GM23338 (cell line): ENCODE measurements at regions not wholly inside any gene's neighbourhood (a gene's known extent, or its start where the extent isn't known, plus 50 kb on each side); places are given as distances from the start of the nearest gene placed in this dataset.

Experiments
- ATAC-seq: fragments of 200-7000 bp; cut with Tn5 transposase; 3 replicates; pipeline ENCODE4 v1.9.1; 2020
- DNase-seq: peaks from one replicate; pipeline ENCODE4 v3.0.0-alpha.2; 2015; ENCODE audit warnings: low spot score
- H2AFZ ChIP-seq: fragments of 200-600 bp; sonication (generic); 2 replicates; pipeline ENCODE4 v1.8.0; 2016; ENCODE audit warnings: antibody characterized with exemption, mild to moderate bottlenecking, moderate library complexity
- H3F3A ChIP-seq: fragments of 200-600 bp; sonication (generic); replicated peaks from 2 replicates; pipeline ENCODE4 v1.8.0; 2017; ENCODE audit warnings: antibody characterized with exemption, mixed run types, low read depth
- H3K27ac ChIP-seq: fragments of 200-600 bp; sonication (generic); 2 replicates; pipeline ENCODE4 v1.6.1; 2016; ENCODE audit warnings: low read depth
- H3K27me3 ChIP-seq: fragments of 200-600 bp; sonication (generic); 2 replicates; pipeline ENCODE4 v1.8.0; 2016; ENCODE audit warnings: mild to moderate bottlenecking, mixed run types, moderate library complexity; ENCODE audit not compliant: insufficient read depth
- H3K36me3 ChIP-seq: fragments of 200-600 bp; sonication (generic); 2 replicates; pipeline ENCODE4 v1.8.0; 2016; ENCODE audit warnings: mild to moderate bottlenecking; ENCODE audit not compliant: insufficient read depth
- H3K4me1 ChIP-seq: fragments of 200-600 bp; sonication (generic); 2 replicates; pipeline ENCODE4 v1.8.0; 2016; ENCODE audit warnings: mild to moderate bottlenecking, moderate library complexity; ENCODE audit not compliant: insufficient read depth
- H3K4me2 ChIP-seq: fragments of 200-600 bp; sonication (generic); 2 replicates; pipeline ENCODE4 v1.7.1; 2017; ENCODE audit warnings: mixed run types
- H3K4me3 ChIP-seq: fragments of 200-600 bp; sonication (generic); 2 replicates; pipeline ENCODE4 v1.6.1; 2016; ENCODE audit warnings: mixed run types
- H3K79me2 ChIP-seq: fragments of 200-600 bp; sonication (generic); replicated peaks from 2 replicates; pipeline ENCODE4 v1.8.0; 2017; ENCODE audit warnings: mild to moderate bottlenecking; ENCODE audit not compliant: insufficient read depth
- H3K9me2 ChIP-seq: fragments of 200-600 bp; sonication (generic); 2 replicates; pipeline ENCODE4 v1.8.0; 2017; ENCODE audit not compliant: insufficient read depth
- H4K20me1 ChIP-seq: fragments of 200-600 bp; sonication (generic); replicated peaks from 2 replicates; pipeline ENCODE4 v1.8.0; 2017; ENCODE audit warnings: mild to moderate bottlenecking; ENCODE audit not compliant: insufficient read depth
- H3K27ac Mint-ChIP-seq: 2 replicates; pipeline ENCODE4 v1.8.0; 2020; ENCODE audit warnings: inconsistent platforms, mild to moderate bottlenecking, moderate library complexity, mixed read lengths
- H3K27me3 Mint-ChIP-seq: 3 replicates; pipeline ENCODE4 v1.8.0; 2022; ENCODE audit warnings: low read depth, mild to moderate bottlenecking, moderate library complexity, mixed read lengths, inconsistent platforms; ENCODE audit not compliant: insufficient read depth, poor library complexity
- H3K36me3 Mint-ChIP-seq: 3 replicates; pipeline ENCODE4 v1.8.0; 2021; ENCODE audit warnings: low read depth, mild to moderate bottlenecking, inconsistent platforms, moderate library complexity, mixed read lengths
- H3K4me1 Mint-ChIP-seq: 3 replicates; pipeline ENCODE4 v1.8.0; 2020; ENCODE audit warnings: mild to moderate bottlenecking, inconsistent platforms, mixed read lengths
- H3K4me3 Mint-ChIP-seq: 3 replicates; pipeline ENCODE4 v1.8.0; 2021; ENCODE audit warnings: moderate library complexity, mild to moderate bottlenecking, inconsistent platforms, mixed read lengths
- H3K9me3 Mint-ChIP-seq: 3 replicates; pipeline ENCODE4 v1.8.0; 2020; ENCODE audit warnings: moderate library complexity, mild to moderate bottlenecking, inconsistent platforms, mixed read lengths
- CREB1 ChIP-seq: fragments of 250-450 bp; sonication (Bioruptor Pico); IDR thresholded peaks from 2 replicates; pipeline ENCODE4 v1.5.0; 2020; ENCODE audit warnings: low read depth, mild to moderate bottlenecking, moderate library complexity
- CTCF ChIP-seq, 2 experiments: fragments of 200-600 bp in 1 of 2; sonication (generic) in 1 of 2; conservative IDR thresholded peaks; 2 replicates each; pipeline versions ENCODE4 v1.5.1 to v1.6.1; 2016 to 2017; ENCODE audit warnings: antibody characterized with exemption in 2 of 2, low read depth in 2 of 2, mild to moderate bottlenecking in 2 of 2, moderate library complexity in 1 of 2
- EZH2phosphoT487 ChIP-seq: fragments of 200-600 bp; sonication (generic); IDR thresholded peaks from one replicate; pipeline ENCODE4 v1.8.1; 2018; ENCODE audit warnings: antibody characterized with exemption; ENCODE audit not compliant: unreplicated experiment
- NANOG ChIP-seq: IDR thresholded peaks from 2 replicates; pipeline ENCODE4 v1.6.1; 2016; ENCODE audit warnings: antibody characterized with exemption, borderline replicate concordance
- POLR2AphosphoS5 ChIP-seq: IDR thresholded peaks from 2 replicates; pipeline ENCODE4 v1.6.1; 2016; ENCODE audit warnings: antibody characterized with exemption, low read depth
- REST ChIP-seq: IDR thresholded peaks from one replicate; pipeline ENCODE4 v1.6.1; 2018; ENCODE audit warnings: antibody characterized with exemption; ENCODE audit not compliant: unreplicated experiment
- STAT1 ChIP-seq: IDR thresholded peaks from one replicate; pipeline ENCODE4 v1.6.1; 2016; ENCODE audit warnings: antibody characterized with exemption; ENCODE audit not compliant: unreplicated experiment
- ZNF114 ChIP-seq: fragments of 250-450 bp; sonication (Bioruptor Pico); IDR thresholded peaks from 2 replicates; pipeline ENCODE4 v1.5.0; 2020; ENCODE audit warnings: mild to moderate bottlenecking, moderate library complexity
- ZNF331 ChIP-seq: fragments of 250-450 bp; sonication (Bioruptor Pico); IDR thresholded peaks from 2 replicates; pipeline ENCODE4 v1.5.0; 2020; ENCODE audit warnings: low read depth, mild to moderate bottlenecking, moderate library complexity
- ZNF462 ChIP-seq: fragments of 250-450 bp; sonication (Bioruptor Pico); IDR thresholded peaks from 2 replicates; pipeline ENCODE4 v1.5.0; 2020; ENCODE audit warnings: mild to moderate bottlenecking, moderate library complexity

- peaks cover 5% of the 10 kb centered on the region for H3K27me3 Mint-ChIP-seq
- H4K20me1 ChIP-seq, result no peaks in the 10 kb centered on the region
- no peak overlapping the region for H2AFZ ChIP-seq
- peak overlapping the region; percentile 43 for H3K27ac ChIP-seq
- H3K36me3 Mint-ChIP-seq, result no peaks in the 10 kb centered on the region
- TF ChIP-seq REST (no peak), ZNF331 (no peak)
- ATAC-seq, result peak; percentile 39; the same call in 2 of the 3 replicates
- H3K79me2 ChIP-seq, result no peaks in the 10 kb centered on the region
- H3K4me2 ChIP-seq, result peak overlapping the region; percentile 67
- H3K27me3 ChIP-seq, result no peaks in the 10 kb centered on the region
- no peaks in the 10 kb centered on the region; the same call in 2 of the 3 replicates for H3K9me3 Mint-ChIP-seq
- no peak for DNase-seq
- H3K4me3 ChIP-seq, result 0 out of 2 replicates have a peak overlapping the region, but pooled peaks have one; percentile 8
- H3K4me1 ChIP-seq, result peaks cover 25% of the 10 kb centered on the region
- H3K4me1 Mint-ChIP-seq, result peaks cover 24% of the 10 kb centered on the region
- no peak overlapping the region for H3K4me3 Mint-ChIP-seq
- no peaks in the 10 kb centered on the region for H3K36me3 ChIP-seq
- H3F3A ChIP-seq, result no peaks in the 10 kb centered on the region
- peak overlapping the region; percentile 70; the same call in 1 of the 2 replicates for H3K27ac Mint-ChIP-seq
- no peaks in the 10 kb centered on the region; the same call in 1 of the 2 replicates for H3K9me2 ChIP-seq
These were observed 72.4 kb downstream of the NUDT12 start for GRCh38 chr5:103490030-103490739.

GRCh38 chr5:103489307-103489706 is 73.3 kb downstream of the NUDT12 start:
- Histone ChIP-seq H3K9me2 (no peaks in the 10 kb centered on the region; the same call in 1 of the 2 replicates), H3K27me3 (no peaks in the 10 kb centered on the region), H3K4me1 (peaks cover 25% of the 10 kb centered on the region), H3F3A (no peaks in the 10 kb centered on the region), H3K79me2 (no peaks in the 10 kb centered on the region), H3K36me3 (no peaks in the 10 kb centered on the region), H3K27ac (peak overlapping the region; percentile 43), H2AFZ (no peak overlapping the region), H4K20me1 (no peaks in the 10 kb centered on the region), H3K4me2 (peak overlapping the region; percentile 67), H3K4me3 (peak overlapping the region; percentile 8; the same call in 1 of the 2 replicates)
- ATAC-seq (peak; percentile 68), DNase-seq (no peak)
- Mint-ChIP-seq H3K27me3 (peaks cover 5% of the 10 kb centered on the region), H3K36me3 (no peaks in the 10 kb centered on the region), H3K9me3 (no peaks in the 10 kb centered on the region), H3K4me1 (peaks cover 24% of the 10 kb centered on the region), H3K4me3 (peak overlapping the region; percentile 49; the same call in 2 of the 3 replicates), H3K27ac (peak overlapping the region; percentile 90)
- no peak for TF ChIP-seq EZH2phosphoT487
- no peak for TF ChIP-seq POLR2AphosphoS5
- TF ChIP-seq ZNF331, result no peak
- TF ChIP-seq STAT1, result no peak
- TF ChIP-seq ZNF114 (CRISPR knock-in tag), result no peak
- no peak for TF ChIP-seq NANOG
- TF ChIP-seq ZNF462 (CRISPR knock-in tag), result no peak
- TF ChIP-seq CTCF (conservative IDR thresholded peaks at IDR 0.05; ENCODE audit: low read depth in 2 of 2), result no peak
- TF ChIP-seq CREB1, result no peak
